Esophagus muscularis mucosa (tissue), 4 donors: ENCODE measurements at regions not wholly inside any gene's neighbourhood (a gene's known extent, or its start where the extent isn't known, plus 50 kb on each side); places are given as distances from the start of the nearest gene placed in this dataset.
A peak's percentile ranks its signal among the peaks of the same experiment; 100 is the strongest.

Experiments
- DNase-seq: peaks from one replicate; pipeline ENCODE4 v3.0.0-alpha.2; 2017; ENCODE audit errors: extremely low spot score
- H3K27ac ChIP-seq, 4 donors: fragments of 200-600 bp; sonication (generic); replicated peaks in 1 of 4; 1 replicate in 3 of 4; 2 replicates in 1 of 4; pipeline ENCODE4 v1.5.1; 2016 to 2019; ENCODE audit warnings: mild to moderate bottlenecking in 1 of 4
- H3K27me3 ChIP-seq, 4 donors: fragments of 200-600 bp; sonication (generic); one replicate each; pipeline versions ENCODE4 v1.5.1 to v1.6.0; 2016 to 2019
- H3K36me3 ChIP-seq, 4 donors: fragments of 200-600 bp; sonication (generic); one replicate each; pipeline ENCODE4 v1.5.1; 2016 to 2019
- H3K4me1 ChIP-seq, 4 donors: fragments of 200-600 bp; sonication (generic); one replicate each; pipeline ENCODE4 v1.5.1; 2016 to 2019
- H3K4me3 ChIP-seq, 4 donors: fragments of 200-600 bp; sonication (generic); 1 replicate in 2 of 4; 2 replicates in 2 of 4; pipeline ENCODE4 v1.5.1; 2016 to 2019; ENCODE audit warnings: mild to moderate bottlenecking in 4 of 4, moderate library complexity in 1 of 4
- H3K9me3 ChIP-seq, 4 donors: fragments of 200-600 bp; sonication (generic); 1 replicate in 3 of 4; 2 replicates in 1 of 4; pipeline ENCODE4 v1.5.1; 2016 to 2019
- CTCF ChIP-seq, 3 experiments: fragments of 200-600 bp in 2 of 3; fragments of 450-650 bp in 1 of 3; sonication (generic) in 2 of 3; IDR thresholded peaks; one replicate each; pipeline ENCODE4 v1.5.1; 2017 to 2019; ENCODE audit warnings: antibody characterized with exemption in 3 of 3, mild to moderate bottlenecking in 2 of 3, moderate library complexity in 1 of 3
- EP300 ChIP-seq: sonication (generic); formaldehyde crosslinking; IDR thresholded peaks from one replicate; pipeline ENCODE4 v1.6.1; 2017; ENCODE audit warnings: antibody characterized with exemption
- POLR2A ChIP-seq: fragments of 450-650 bp; IDR thresholded peaks from one replicate; pipeline ENCODE4 v1.6.1; 2017; ENCODE audit warnings: antibody characterized with exemption, moderate library complexity, mild to moderate bottlenecking, low read depth
- POLR2AphosphoS5 ChIP-seq, 2 donors: sonication (generic); formaldehyde crosslinking; IDR thresholded peaks; one replicate each; pipeline ENCODE4 v1.6.1; 2017; ENCODE audit warnings: antibody characterized with exemption in 2 of 2
- WGBS: methylation state at CpG from one replicate; pipeline ENCODE4 v1.1.5; 2018; 5-methylcytosine and 5-hydroxymethylcytosine counted together
- intact Hi-C: fragments of 100-400 bp; cut with DNase I; formaldehyde crosslinking; loops from one replicate; pipeline ENCODE4 v1.15.1; 2023

GRCh38 chr6:105488516-105489215, 85.8 kb upstream of the PREP start:
- H3K4me1 ChIP-seq: peaks cover 27 to 48% (median 42%) of the 10 kb centered on the region in 4 donors
- no peaks in the 10 kb centered on the region for H3K36me3 ChIP-seq
- H3K27ac ChIP-seq: peak overlapping the region in 3 of 4 donors; percentile 0 to 31 (median 7)
- TF ChIP-seq EP300 (no peak), POLR2AphosphoS5 (IDR thresholded peaks at IDR 0.05) (no peak), POLR2A (no peak), CTCF (IDR thresholded peaks at IDR 0.05) (no peak)
- WGBS: 45% methylated on average over 8 of the region's 8 CpGs
- peak overlapping the region in 3 of 4 donors; percentile 0 to 26 (median 22) for H3K4me3 ChIP-seq
- H3K27me3 ChIP-seq: no peaks in the 10 kb centered on the region
- no peaks in the 10 kb centered on the region for H3K9me3 ChIP-seq
- DNase-seq: no peak
- intact Hi-C loops: loop anchor here (5.0 to 10.0 kb wide), 3 partner anchors 506 to 814 kb away; partner anchors contain the start of gene PRDM1

DNA sequence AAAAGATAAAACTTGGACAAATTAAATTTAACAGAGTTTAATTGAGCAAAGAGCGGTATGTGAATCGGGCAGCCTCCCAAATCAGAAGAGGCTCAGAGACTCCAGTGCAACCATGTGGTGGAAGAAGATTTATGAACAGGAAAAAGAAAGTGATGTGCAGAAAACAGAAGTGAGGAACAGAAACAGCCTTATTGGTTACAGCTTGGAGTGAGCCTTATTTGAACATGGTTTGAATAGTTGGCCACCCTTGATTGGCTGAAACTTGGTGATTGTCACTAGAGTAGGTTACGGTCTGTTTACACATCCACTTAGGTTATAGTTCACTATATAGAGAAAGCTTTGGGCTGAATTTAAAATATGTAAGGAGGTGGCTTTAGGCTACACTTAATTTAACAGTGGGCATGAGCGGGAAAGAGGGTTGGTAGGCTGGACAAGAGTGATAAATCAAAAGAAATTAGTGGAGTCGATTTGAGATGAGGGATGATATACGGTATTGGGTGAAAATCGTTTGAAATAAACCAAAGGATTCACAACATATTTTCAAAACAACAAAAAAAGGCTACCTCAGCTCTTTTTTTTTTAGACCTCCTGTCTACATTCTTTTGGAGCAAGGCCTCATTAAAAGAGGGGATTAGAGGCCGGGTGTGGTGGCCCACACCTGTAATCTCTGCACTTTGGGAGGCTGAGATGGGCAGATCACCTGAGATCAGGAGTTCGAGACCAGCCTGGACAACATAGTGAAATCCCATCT, 84.3 kb upstream of the PREP start:
- TF ChIP-seq POLR2AphosphoS5 (IDR thresholded peaks at IDR 0.05) (no peak), CTCF (IDR thresholded peaks at IDR 0.05) (no peak), EP300 (no peak), POLR2A (no peak)
- intact Hi-C loops: loop anchor here (5.0 to 10.0 kb wide), 3 partner anchors 508 to 815 kb away; partner anchors contain the start of gene PRDM1
- Histone ChIP-seq H3K4me3 (no peak overlapping the region), H3K9me3 (no peaks in the 10 kb centered on the region), H3K36me3 (no peaks in the 10 kb centered on the region), H3K27me3 (no peaks in the 10 kb centered on the region), H3K27ac (no peak overlapping the region), H3K4me1 (peaks cover 14 to 47% (median 39%) of the 10 kb centered on the region in 4 donors)
- DNase-seq: no peak
- WGBS: 96% methylated on average over 9 of the region's 9 CpGs

- 59% methylated on average over 5 of the region's 5 CpGs for WGBS
- intact Hi-C loops: loop anchor here (2.0 to 10.0 kb wide), 4 partner anchors 509 to 817 kb away; partner anchors contain the start of gene PRDM1
- H3K27ac ChIP-seq: no peak overlapping the region
- no peaks in the 10 kb centered on the region for H3K27me3 ChIP-seq
- TF ChIP-seq CTCF (IDR thresholded peaks at IDR 0.05): no peak
- no peak for TF ChIP-seq EP300
- TF ChIP-seq POLR2A: no peak
- TF ChIP-seq POLR2AphosphoS5 (IDR thresholded peaks at IDR 0.05): no peak
- no peak for DNase-seq
- no peaks in the 10 kb centered on the region for H3K9me3 ChIP-seq
- no peak overlapping the region for H3K4me3 ChIP-seq
- no peaks in the 10 kb centered on the region for H3K36me3 ChIP-seq
- H3K4me1 ChIP-seq: peaks cover 18 to 52% (median 45%) of the 10 kb centered on the region in 4 donors
Measured at GRCh38 chr6:105485456-105485855, 82.6 kb upstream of the PREP start.

DNA sequence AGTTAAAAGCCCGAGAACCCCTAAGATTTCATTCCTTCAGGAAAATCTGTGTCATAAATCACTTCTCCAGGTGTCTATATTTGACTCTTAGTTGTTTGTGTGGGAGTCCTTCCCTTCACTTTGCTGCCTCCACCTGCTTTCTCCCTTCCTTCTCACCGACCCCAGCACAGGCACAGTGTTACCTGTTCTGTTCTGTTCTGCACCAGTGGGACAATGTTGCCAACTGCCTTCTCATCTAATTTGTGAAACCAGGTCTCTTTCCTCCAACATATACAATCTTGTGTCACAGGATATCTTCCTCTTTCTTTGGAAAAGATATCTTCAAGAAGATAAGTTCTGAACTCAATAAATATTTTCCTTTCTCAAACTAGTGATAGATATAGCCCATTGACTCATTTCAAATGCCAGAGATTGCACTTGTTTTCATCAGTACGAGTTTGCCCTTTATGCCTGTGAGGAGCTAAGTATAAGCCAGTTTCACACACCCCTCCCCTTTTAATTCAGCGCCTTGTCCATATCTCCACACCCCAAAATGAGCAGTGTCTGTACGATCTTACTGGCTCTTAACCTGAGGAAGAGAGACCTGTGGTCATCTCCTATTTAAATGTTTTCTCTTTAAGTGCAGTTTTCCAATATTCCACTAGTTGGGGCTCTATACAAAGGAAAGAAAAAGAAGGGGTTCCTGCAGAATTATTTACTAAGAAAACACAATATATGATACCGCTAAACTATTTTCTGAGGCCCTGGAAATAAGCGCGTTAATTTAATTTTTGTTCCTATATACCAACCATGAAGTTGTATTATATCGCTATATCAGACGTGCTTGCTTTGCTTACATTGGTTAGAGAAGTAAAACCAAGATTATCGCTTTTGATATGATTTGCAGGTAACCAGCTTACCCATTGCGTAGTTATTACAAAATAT, 81.6 kb upstream of the PREP start:
- peaks cover 18 to 49% (median 44%) of the 10 kb centered on the region in 4 donors for H3K4me1 ChIP-seq
- no peak for DNase-seq
- H3K27ac ChIP-seq: no peak overlapping the region
- no peaks in the 10 kb centered on the region for H3K27me3 ChIP-seq
- no peaks in the 10 kb centered on the region for H3K36me3 ChIP-seq
- 44% methylated on average over 12 of the region's 12 CpGs for WGBS
- no peak overlapping the region for H3K4me3 ChIP-seq
- TF ChIP-seq POLR2A (no peak), POLR2AphosphoS5 (IDR thresholded peaks at IDR 0.05) (no peak), EP300 (no peak), CTCF (IDR thresholded peaks at IDR 0.05) (peak; percentile 83 to 97 (median 91))
- intact Hi-C loops: loop anchor here (2.0 to 10.0 kb wide), 4 partner anchors 510 to 818 kb away; partner anchors contain the start of gene PRDM1
- no peaks in the 10 kb centered on the region for H3K9me3 ChIP-seq
